CD4-positive, alpha-beta T cell treated with Interleukin-21 for 1 hour (primary cell): ENCODE measurements at regions not wholly inside any gene's neighbourhood (a gene's known extent, or its start where the extent isn't known, plus 50 kb on each side); places are given as distances from the start of the nearest gene placed in this dataset.
A peak's percentile ranks its signal among the peaks of the same experiment; 100 is the strongest.
"Not testable (repeated sequence)": the region's sequence is repeated elsewhere in the genome, so short reads cannot be mapped to it uniquely, and the experiment has no call there.

ENCODE experiments used
- DNase-seq: peaks from one replicate; pipeline ENCODE4 v3.0.0-alpha.2; 2020

DNA sequence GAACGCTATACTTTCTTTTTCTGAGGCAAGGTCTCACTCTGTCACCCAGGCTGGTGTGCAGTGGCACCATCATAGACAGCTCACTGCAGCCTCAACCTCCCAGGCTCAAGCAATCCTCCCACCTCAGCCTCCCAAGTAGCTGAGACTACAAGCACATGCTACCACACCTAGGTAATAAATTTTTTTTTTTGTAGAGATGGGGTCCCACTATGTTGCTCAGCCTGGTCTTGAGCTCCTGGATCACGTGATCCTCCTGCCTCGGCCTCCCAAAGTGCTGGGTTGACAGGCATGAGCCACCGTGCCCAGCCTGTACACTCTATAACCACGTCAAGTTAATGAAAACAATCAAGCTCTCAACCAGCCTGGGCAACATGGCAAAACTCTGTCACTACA, 127.1 kb upstream of the VOPP1 start:
- not testable (repeated sequence) for DNase-seq

DNA sequence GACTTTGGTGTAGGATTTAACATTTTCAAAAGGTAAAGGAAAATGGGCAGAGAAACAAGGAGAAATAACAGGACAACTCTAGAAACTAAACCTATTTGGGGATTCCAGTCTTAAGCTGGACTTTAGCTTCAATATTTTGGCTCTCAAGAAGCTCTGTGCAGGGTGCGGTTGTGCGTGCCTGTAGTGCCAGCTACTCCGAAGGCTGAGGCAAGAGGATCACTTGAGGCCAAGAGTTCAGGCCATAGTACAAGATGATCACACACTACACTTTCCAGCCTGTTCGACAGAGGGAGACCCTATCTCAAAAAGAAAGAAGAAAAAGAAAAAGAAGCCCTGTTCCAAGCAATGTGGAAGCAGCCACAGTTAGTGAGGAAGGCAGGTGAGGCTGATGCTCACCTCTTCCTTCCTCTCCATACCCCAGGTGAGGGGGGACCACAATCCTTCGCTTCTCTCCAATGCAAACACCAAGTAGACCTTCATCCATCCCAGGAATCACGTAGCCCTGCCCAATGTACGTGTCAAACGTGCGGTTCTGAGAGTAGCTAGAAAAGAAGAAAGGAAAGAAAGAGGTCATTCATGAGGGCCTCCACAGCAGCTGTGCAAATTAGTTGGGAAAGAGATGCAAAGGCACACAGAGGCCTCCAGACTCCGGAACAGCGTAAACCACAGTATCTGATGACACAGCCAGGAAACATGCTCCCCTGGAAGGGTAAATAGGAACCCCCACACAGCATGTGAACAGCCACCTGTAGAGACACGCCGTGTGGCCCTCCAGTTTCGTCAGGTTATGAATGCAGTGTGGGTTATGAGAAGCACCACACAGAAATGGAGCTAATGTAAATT, 126.5 kb upstream of the VOPP1 start:
- not testable (repeated sequence) for DNase-seq

GRCh38 chr7:55695893-55696701, 123.8 kb upstream of the VOPP1 start:
- DNase-seq = not testable (repeated sequence)

DNA sequence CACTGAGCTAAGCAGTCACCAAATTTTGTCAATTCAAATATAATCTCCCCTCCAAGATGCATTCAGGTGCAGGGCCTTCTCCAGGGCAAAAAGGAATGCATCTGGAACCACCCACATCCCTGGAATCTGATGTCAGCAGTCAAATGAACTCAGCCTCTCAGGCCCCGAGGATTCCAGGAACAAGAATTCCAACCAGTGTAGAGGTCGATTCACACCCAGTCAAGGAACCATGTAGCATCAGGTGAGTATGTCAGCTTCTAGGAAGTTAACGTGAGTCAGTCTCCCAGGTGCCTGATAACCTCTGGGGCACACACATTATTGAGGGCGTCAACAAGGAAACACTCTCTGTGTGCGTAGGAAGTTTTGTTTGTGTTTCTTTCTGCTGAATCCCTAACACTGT, 122.2 kb upstream of the VOPP1 start:
- DNase-seq = not testable (repeated sequence)

- not testable (repeated sequence) for DNase-seq
Observed at GRCh38 chr7:55688684-55689681, 116.7 kb upstream of the VOPP1 start.

DNA sequence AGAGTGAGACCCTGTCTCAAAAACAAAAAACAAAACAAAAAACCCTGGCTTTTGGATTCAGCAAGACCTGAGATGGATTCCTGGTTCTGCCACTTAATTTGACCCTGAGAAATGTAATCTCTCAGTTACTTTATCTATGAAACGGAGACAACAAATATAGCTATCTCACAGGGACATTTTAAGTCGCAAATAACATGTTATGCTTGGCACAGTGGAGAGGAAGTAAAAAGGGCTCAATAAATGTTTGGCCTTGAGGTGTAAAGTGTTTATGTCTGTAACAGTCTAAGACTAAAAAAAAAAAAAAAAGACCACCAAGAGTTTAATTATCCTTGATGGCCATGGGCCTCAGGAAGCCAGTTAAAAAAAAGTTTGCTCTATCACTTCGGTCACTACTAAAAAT, 116.0 kb upstream of the VOPP1 start:
- DNase-seq = not testable (repeated sequence)

GRCh38 chr7:55687252-55687651, 115.0 kb upstream of the VOPP1 start:
- not testable (repeated sequence) for DNase-seq

DNA sequence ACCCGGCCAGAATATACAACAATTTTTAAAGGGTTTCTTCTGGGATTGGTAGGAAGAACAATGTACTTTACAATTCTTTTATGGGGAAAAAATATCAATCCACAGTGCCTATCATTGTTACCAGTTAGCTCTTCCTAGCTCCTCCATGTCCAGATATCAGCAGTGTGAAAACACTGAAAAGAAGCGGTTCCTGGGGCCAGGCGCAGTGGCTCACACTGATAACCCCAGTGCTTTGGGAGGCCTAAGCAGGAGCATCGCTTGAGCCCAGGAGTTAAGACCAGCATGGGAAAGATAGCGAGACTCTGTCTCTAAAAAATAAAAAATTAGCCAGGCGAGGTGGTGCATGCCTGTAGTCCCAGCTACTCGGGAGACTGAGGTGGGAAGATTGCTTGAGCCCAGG, 114.5 kb upstream of the VOPP1 start:
- DNase-seq = not testable (repeated sequence)

- DNase-seq = not testable (repeated sequence)
Observed at GRCh38 chr7:55683501-55683900, 111.2 kb upstream of the VOPP1 start.

DNA sequence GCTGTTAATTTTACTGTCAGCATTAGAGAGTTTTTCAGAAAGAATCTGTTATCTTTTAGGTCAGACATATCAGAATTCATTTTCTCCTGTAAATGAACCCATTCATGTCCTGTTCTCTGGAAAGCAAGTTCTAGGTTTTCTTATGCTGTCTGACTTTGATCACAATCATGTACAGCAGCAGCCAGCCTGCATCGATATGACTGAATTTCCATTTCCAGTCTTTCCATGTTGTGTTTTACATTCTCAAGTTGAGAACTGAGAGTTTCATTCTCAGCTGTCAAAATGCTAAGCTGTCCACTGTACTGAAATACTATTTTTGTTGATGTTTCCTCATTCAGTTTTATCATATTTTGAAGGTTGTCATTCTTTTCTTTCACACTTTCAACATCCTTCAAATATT, 103.3 kb upstream of the VOPP1 start:
- not testable (repeated sequence) for DNase-seq

- not testable (repeated sequence) for DNase-seq
Observed at GRCh38 chr7:55673525-55673924, 101.2 kb upstream of the VOPP1 start.

GRCh38 chr7:55672084-55672483, 99.8 kb upstream of the VOPP1 start:
- DNase-seq = not testable (repeated sequence)

GRCh38 chr7:55657654-55658053, 85.4 kb upstream of the VOPP1 start:
- DNase-seq = no peak

- DNase-seq = no peak
Observed at GRCh38 chr7:55651057-55651456, 78.8 kb upstream of the VOPP1 start.

- DNase-seq = no peak
Observed at GRCh38 chr7:55649238-55649637, 76.9 kb upstream of the VOPP1 start.

GRCh38 chr7:55644567-55644966, 72.3 kb upstream of the VOPP1 start:
- no peak for DNase-seq

GRCh38 chr7:55642266-55642665, 70.0 kb upstream of the VOPP1 start:
- DNase-seq = no peak

DNA sequence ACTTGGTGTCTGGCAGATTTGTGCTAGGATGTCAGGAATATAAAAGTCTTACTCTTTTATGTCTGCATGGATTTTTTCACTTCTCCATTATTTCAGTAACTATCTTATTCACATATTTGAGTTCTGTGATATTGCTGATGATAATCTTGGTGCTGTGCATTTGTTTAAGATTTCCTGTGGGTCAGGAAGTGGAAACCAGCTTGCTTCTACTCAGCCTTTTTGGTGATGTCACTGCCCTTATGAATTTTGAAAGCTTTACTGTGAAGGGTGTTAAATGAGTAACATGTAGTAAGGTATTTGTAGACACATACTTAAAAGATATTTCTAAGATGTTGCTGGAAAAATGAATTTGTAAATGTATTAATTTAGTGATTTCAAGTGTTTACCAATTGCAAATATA, 69.5 kb upstream of the VOPP1 start:
- peak; percentile 35 for DNase-seq

- peak; percentile 68 for DNase-seq
Observed at GRCh38 chr7:55641273-55641691, 69.0 kb upstream of the VOPP1 start.

GRCh38 chr7:55639640-55640039, 67.3 kb upstream of the VOPP1 start:
- no peak for DNase-seq

DNA sequence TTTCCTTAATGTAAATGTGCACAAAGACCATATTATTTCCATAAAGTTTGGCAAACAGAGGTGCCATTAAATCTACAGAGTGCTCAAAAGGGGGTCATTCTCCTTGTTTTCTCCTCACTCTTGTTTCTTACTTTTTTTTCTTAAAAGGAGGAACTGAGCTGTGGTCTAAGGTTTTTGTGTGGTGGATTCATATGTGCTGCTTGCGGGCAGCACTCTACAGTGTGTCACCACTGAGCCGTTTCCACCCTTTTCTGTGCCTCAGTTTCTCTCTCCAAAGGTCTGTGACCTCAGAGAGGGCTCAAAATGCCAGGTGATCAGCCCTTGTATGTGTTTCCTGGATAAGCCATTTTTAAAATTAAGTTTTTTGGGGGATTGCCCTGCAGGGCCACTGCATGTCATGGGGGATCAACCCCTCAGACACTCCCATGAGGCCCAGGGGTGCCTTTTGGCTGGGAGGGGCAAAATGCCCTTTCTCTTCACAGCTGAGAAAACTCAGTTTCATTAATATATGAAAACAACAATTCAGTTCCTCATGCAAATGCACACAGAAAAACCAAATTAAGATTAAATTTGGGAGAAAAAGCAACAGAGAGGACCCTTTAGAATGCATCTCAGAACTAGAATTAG, 56.9 kb upstream of the VOPP1 start:
- no peak for DNase-seq

DNA sequence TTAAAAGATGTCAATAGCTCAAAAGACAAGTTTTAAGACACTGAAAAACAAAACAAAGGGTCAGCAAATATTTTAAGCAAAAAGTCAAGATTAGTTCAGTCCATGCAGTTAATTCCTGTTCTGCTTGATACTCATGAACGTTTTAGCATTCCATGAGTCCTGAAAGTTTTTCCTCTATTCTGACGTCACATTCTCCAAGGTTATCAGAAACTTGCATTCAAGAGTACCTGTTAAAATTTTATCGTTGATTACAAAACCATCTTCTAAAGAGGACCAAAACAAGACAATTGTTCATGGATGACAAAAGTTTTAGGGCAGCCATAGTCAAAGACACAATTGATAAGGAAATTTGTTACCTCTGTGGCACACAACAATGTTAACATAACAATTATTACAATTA, 52.5 kb upstream of the VOPP1 start:
- DNase-seq = no peak
